Stomach smooth muscle (tissue), 2 donors: ENCODE measurements at regions not wholly inside any gene's neighbourhood (a gene's known extent, or its start where the extent isn't known, plus 50 kb on each side); places are given as distances from the start of the nearest gene placed in this dataset.
"Not testable (repeated sequence)": the region's sequence is repeated elsewhere in the genome, so short reads cannot be mapped to it uniquely, and the experiment has no call there.

ENCODE experiments used
- H3K27ac ChIP-seq: one replicate; pipeline ENCODE4 v1.7.0; 2013; ENCODE audit warnings: mild to moderate bottlenecking, low read length, inconsistent platforms
- H3K27me3 ChIP-seq, 2 donors: one replicate each; pipeline ENCODE4 v1.7.0; 2013; ENCODE audit warnings: low read length in 2 of 2; ENCODE audit not compliant: insufficient read depth in 2 of 2, control insufficient read depth in 1 of 2
- H3K36me3 ChIP-seq, 2 donors: one replicate each; pipeline ENCODE4 v1.7.0; 2013; ENCODE audit warnings: low read length in 2 of 2; ENCODE audit not compliant: control insufficient read depth in 2 of 2, insufficient read depth in 2 of 2
- H3K4me1 ChIP-seq: one replicate; pipeline ENCODE4 v1.7.0; 2013; ENCODE audit warnings: low read length; ENCODE audit not compliant: control insufficient read depth, insufficient read depth
- H3K4me3 ChIP-seq, 2 donors: one replicate each; pipeline ENCODE4 v1.7.0; 2013; ENCODE audit warnings: low read length in 2 of 2
- H3K9ac ChIP-seq, 2 donors: one replicate each; pipeline ENCODE4 v1.7.0; 2013; ENCODE audit warnings: low read length in 2 of 2, mild to moderate bottlenecking in 1 of 2
- H3K9me3 ChIP-seq, 2 donors: one replicate each; pipeline ENCODE4 v1.7.0; 2013; ENCODE audit warnings: low read length in 2 of 2; ENCODE audit not compliant: control insufficient read depth in 2 of 2
- donor health status: healthy.
- donor health status: Pancreatic carcinoma.

DNA sequence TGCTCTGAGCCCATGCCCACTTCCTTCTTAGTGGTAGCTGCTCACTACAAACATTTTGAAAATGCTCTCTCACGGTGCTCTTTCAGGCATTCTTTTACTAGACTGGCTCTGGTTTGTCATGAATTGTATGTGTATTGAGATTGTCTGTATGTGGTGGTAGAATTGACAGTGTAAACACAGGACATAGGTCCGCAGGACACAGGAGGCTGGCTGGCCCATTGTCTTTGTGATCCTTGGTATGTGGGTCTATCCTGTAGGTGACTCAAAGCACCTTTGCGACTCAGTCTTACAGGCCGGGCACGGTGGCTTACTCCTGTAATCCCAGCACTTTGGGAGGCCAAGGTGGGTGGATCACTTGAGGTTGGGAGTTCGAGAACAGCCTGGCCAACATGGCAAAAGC, 250.9 kb downstream of the C12orf75 start:
- H3K27ac ChIP-seq, result no peak overlapping the region
- H3K9me3 ChIP-seq, result no peaks in the 10 kb centered on the region

DNA sequence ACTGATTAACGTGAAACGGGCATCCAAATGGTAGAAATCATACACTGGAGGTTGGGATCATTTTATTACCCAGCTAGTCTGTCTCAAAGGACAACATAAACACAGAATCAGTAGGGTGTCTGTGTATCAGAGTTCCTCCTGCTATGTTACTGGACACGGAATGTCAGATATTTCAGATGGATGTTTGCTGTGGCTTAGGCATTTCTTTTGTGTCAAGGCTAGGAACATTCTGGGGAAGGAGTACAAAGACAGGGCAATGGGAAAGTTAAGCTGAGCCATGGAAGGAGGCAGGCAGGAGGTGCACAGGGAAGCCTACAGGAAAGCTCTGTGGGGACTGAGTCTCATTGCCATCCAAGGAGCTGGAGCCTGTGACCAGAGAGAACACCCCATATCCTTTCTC, 254.6 kb downstream of the C12orf75 start:
- no peak overlapping the region for H3K27ac ChIP-seq

More for the DNA sequence above, 250.9 kb downstream of the C12orf75 start:
- Histone ChIP-seq H3K36me3 (no peaks in the 10 kb centered on the region), H3K4me3 (no peak overlapping the region), H3K27me3 (peaks cover 0 to 3% of the 10 kb centered on the region in 2 donors), H3K4me1 (no peaks in the 10 kb centered on the region), H3K9ac (no peak overlapping the region)

DNA sequence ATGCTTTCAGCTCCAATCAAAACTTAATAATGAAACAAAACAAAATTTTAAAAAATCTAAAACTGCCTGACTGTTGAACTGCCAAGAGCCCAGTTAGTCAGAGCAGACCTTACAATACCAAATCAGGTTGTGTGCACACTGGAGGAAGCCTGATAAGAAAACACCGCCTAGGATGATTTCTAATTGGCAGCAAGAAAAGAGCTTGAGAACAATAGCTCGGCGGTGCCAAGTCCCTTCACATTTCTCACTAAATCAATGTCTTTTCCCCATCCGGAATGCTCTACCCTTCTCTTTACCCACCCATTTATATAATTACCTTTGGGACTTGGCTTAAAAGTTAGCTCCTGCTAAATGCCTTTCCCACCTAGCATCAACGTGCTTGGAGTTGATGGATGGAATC, 256.7 kb downstream of the C12orf75 start:
- Histone ChIP-seq H3K4me3 (no peak overlapping the region), H3K9ac (no peak overlapping the region), H3K27me3 (no peaks in the 10 kb centered on the region), H3K27ac (no peak overlapping the region), H3K4me1 (no peaks in the 10 kb centered on the region), H3K36me3 (no peaks in the 10 kb centered on the region), H3K9me3 (no peaks in the 10 kb centered on the region)

More for the DNA sequence above, 254.6 kb downstream of the C12orf75 start:
- Histone ChIP-seq H3K4me1 (no peaks in the 10 kb centered on the region), H3K36me3 (no peaks in the 10 kb centered on the region), H3K9ac (no peak overlapping the region), H3K4me3 (no peak overlapping the region), H3K9me3 (no peaks in the 10 kb centered on the region), H3K27me3 (no peaks in the 10 kb centered on the region)

DNA sequence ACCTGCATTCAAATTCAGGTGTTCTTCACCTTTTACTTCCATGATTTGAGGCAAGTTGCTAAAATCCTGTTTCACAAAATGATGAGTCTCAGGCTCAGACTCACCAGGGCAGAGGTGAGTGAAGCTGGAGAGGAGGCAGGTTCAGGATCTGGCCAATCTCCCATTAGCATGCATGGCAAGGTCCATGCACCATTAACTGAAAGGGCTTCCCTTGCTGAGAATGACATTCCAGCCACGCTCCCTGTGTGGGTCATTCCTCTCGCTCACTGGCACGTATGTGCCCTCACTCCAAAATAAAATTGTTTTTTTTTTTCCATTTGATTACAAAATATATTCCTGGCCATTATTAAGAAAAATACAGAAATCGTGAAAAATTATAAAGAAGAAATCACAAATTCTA, 257.6 kb downstream of the C12orf75 start:
- Histone ChIP-seq H3K27me3 (no peaks in the 10 kb centered on the region), H3K36me3 (no peaks in the 10 kb centered on the region), H3K9ac (no peak overlapping the region), H3K4me3 (no peak overlapping the region), H3K4me1 (no peaks in the 10 kb centered on the region), H3K27ac (no peak overlapping the region), H3K9me3 (no peaks in the 10 kb centered on the region)

DNA sequence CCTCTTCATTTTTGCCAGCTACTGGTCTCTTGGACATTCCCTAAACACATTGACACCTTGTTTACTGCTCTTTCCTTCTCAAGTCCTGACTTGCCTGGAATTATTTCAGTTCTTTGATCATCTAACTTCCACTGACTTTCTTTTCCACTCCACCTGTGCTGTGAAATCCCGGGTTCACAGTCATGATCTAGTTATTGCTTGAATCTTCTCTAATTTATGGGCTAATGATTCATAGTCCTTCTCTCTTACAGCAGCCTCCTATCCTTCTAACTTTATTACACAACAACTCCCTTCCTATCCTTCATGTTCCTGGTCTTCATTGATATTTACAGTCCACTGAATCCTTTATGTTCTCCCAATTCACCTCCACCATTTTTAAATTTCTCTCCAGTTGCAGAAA, 260.1 kb downstream of the C12orf75 start:
- H3K9ac ChIP-seq, result no peak overlapping the region
- H3K27ac ChIP-seq, result no peak overlapping the region
- H3K4me1 ChIP-seq, result no peaks in the 10 kb centered on the region

DNA sequence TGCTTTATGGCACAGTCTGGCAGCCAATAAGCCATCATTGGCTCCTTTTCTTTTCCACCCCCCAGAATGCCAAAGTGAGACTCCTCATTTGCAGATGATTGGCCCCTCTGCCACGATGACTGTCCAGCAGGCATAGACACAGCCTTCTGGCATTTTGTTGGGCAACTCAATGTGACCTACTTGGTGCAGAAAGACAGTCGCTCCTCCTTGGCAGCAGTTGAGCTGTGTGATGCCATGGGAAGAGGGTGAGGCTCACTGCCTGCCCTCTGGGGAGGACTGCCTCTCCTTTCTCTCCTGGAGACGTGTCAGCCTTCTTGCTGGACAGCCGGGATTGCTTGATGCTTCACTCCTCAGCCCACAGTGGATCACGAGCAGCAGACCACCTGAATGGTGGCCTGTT, 264.9 kb downstream of the C12orf75 start:
- no peak overlapping the region for H3K27ac ChIP-seq
- no peaks in the 10 kb centered on the region for H3K4me1 ChIP-seq
- H3K36me3 ChIP-seq, result no peaks in the 10 kb centered on the region
- peaks cover 0 to 4% of the 10 kb centered on the region in 2 donors for H3K27me3 ChIP-seq
- no peak overlapping the region for H3K4me3 ChIP-seq
- no peaks in the 10 kb centered on the region for H3K9me3 ChIP-seq
- no peak overlapping the region for H3K9ac ChIP-seq

More for the DNA sequence above, 260.1 kb downstream of the C12orf75 start:
- H3K4me3 ChIP-seq, result no peak overlapping the region
- peaks cover 0 to 3% of the 10 kb centered on the region in 2 donors for H3K27me3 ChIP-seq
- no peaks in the 10 kb centered on the region for H3K9me3 ChIP-seq
- H3K36me3 ChIP-seq, result no peaks in the 10 kb centered on the region

DNA sequence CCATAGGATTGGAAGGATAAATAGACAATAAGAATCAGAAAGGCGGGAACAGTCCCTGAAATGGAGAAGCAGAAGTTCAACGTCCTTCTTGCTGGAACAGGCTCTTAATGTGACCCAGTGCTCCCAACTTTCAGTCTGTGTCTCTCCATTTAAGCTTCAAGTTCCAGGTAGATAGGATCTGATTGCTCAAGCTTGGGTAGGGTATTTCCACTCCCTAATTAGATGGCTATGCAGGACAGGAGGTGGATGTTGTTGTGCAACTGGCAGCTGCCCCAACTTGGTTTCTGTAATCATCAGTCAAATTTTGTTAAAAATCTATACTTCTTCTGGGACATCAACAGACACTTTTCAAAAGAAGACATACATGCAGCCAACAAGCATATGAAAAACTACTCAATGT, 266.2 kb downstream of the C12orf75 start:
- H3K27ac ChIP-seq, result no peak overlapping the region
- H3K4me3 ChIP-seq, result no peak overlapping the region
- H3K9ac ChIP-seq, result no peak overlapping the region
- H3K4me1 ChIP-seq, result no peaks in the 10 kb centered on the region
- H3K9me3 ChIP-seq, result no peaks in the 10 kb centered on the region
- H3K27me3 ChIP-seq, result peaks cover 0 to 4% of the 10 kb centered on the region in 2 donors
- no peaks in the 10 kb centered on the region for H3K36me3 ChIP-seq

DNA sequence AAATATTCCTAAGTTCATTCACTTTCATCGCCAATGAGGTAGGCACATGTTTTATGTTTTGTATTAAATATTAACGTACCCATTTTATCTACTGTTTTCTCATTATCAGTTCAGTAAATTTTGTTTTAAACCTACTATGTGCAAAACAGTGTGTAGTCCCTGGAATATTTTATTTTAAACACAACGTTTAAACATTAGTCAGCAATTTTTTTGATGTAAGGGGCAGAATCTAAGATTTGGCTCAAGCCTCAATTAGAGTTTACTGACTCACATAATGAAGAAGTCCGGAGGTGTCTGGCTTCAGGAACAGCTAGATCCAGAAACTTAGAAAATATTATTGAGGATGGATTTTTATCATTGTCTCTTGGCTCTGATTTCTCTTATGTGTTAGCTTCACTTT, 267.5 kb downstream of the C12orf75 start:
- Histone ChIP-seq H3K4me3 (no peak overlapping the region), H3K9me3 (no peaks in the 10 kb centered on the region), H3K36me3 (no peaks in the 10 kb centered on the region), H3K9ac (no peak overlapping the region), H3K27me3 (peaks cover 0 to 4% of the 10 kb centered on the region in 2 donors), H3K4me1 (no peaks in the 10 kb centered on the region), H3K27ac (no peak overlapping the region)

DNA sequence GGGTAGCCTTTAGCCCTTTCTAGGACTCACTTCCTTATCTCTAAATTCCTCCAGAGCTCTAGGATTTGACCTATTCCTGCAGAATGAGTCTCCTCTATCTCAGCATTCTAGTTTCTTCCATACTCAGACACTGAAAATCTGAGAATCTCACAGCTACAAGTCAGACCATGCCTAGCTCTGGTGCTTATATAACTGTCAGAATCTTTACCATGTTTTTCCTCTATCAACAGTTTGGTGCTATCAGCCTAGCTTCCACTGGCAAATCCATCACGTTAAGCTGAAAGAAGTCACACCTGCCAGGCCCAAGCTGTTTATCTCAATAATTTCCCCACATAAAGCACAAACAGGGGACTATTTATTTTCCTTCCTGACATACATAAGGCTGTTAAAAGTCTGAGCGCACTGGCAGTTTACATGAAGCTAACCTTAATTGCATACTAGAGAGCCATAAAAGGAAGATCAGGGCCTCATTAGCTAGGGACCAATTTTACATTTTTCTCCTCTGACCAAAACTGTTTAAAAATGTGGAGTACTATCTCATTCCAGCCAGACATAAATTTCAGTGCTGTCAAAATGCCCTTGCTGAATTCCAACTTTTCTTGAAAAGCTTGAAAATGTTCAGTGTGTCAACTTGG, 270.5 kb downstream of the C12orf75 start:
- no peaks in the 10 kb centered on the region for H3K4me1 ChIP-seq
- H3K27ac ChIP-seq, result no peak overlapping the region
- no peaks in the 10 kb centered on the region for H3K9me3 ChIP-seq
- no peaks in the 10 kb centered on the region for H3K27me3 ChIP-seq
- H3K4me3 ChIP-seq, result no peak overlapping the region
- H3K36me3 ChIP-seq, result no peaks in the 10 kb centered on the region
- H3K9ac ChIP-seq, result no peak overlapping the region

DNA sequence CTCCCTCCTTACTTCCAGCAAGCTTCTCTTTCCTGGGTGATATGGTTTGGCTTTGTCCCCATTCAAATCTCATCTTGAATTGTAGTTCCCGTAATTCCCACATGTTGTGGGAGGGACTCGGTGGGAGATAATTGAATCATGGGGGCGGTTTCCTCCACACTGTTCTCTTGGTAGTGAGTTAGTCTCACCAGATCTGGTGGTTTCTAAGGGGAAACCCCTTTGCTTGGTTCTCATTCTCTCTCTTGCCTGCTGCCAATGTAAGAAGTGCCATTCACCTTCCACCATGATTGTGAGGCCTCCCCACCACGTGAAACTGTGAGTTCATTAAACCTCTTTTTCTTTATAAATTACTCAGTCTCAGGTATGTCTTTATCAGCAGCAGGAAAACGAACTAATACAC, 271.8 kb downstream of the C12orf75 start:
- not testable (repeated sequence) for H3K9ac ChIP-seq, H3K27me3 ChIP-seq, H3K36me3 ChIP-seq, H3K4me1 ChIP-seq, H3K4me3 ChIP-seq, H3K9me3 ChIP-seq, H3K27ac ChIP-seq

DNA sequence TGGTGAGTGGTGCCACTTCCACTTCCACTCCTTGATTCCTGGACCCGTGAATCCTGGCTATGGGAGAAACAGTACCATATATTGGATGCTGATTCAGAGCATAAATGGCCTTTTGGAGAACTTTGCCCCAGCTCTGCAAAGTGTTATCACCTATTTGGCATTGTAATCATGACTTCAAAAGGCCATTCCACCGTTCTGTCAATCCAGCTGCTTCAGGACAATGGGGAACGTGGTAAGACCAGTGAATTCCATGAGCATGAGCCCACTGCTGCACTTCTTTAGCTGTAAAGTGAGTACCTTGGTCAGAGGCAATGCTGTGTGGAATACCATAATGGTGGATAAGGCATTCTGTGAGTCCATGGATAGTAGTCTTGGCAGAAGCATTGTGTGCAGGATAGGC, 273.8 kb downstream of the C12orf75 start:
- not testable (repeated sequence) for H3K9me3 ChIP-seq, H3K4me1 ChIP-seq, H3K27ac ChIP-seq, H3K27me3 ChIP-seq, H3K9ac ChIP-seq, H3K36me3 ChIP-seq, H3K4me3 ChIP-seq
